GM18868 (cell line): ENCODE measurements at regions not wholly inside any gene's neighbourhood (a gene's known extent, or its start where the extent isn't known, plus 50 kb on each side); places are given as distances from the start of the nearest gene placed in this dataset.

ENCODE experiments used
- ATAC-seq: cut with Tn5 transposase; IDR thresholded peaks from one replicate; pipeline ENCODE4 v1.9.1; 2021; ENCODE audit warnings: mild to moderate bottlenecking, moderate library complexity; ENCODE audit not compliant: unreplicated experiment

DNA sequence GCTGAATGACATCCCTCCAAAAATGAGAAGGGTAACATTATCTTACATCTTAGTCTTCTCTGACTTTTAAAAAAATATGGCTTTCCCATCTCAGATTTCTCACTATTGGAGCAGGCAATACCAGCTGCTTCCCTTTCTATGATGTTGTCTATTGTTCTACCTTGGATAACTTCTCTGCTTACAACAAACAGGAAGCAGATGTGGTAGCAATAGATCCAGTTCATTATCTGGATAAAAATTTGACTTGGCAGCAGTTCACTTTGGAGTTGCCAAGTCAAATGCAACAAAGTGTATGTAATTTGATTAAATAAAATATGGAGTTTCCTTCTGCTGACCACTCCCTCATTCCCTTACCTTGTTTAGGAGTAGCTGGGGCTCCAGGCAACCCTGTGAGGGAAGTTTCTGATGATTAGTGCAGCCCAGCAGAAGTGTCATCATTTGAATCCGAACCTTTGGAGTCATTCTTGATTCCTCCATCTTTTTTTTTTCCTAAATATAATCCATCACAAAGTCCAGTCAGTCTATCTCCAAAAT lies 72.0 kb upstream of the GPRIN3 start:
- ATAC-seq = no peak

GRCh38 chr4:89373394-89373793 lies 65.8 kb upstream of the GPRIN3 start:
- ATAC-seq = no peak

GRCh38 chr4:89371614-89372013 lies 64.0 kb upstream of the GPRIN3 start:
- ATAC-seq = no peak

GRCh38 chr4:89369581-89369980 lies 62.0 kb upstream of the GPRIN3 start:
- no peak for ATAC-seq

GRCh38 chr4:89368861-89369260 lies 61.3 kb upstream of the GPRIN3 start:
- no peak for ATAC-seq

DNA sequence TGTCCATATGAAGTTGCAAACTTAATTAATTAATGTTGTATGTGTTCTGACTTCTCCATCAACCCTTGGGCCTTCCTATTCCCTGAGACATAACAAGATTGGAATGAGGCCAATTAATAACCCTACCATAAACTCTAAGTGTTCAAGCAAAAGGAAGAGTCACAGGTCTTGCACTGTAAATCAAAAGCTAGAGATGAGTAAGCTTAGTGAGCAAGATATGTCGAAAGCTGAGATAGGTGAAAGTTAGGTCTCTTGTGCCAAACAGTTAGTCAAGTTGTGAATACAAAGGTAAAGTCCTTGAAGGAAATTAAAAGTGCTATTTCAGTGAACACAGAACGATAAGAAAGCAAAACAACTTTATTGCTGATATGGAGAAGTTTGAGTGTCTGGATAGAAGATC lies 58.2 kb upstream of the GPRIN3 start:
- ATAC-seq = no peak

GRCh38 chr4:89365375-89365774 lies 57.8 kb upstream of the GPRIN3 start:
- ATAC-seq = no peak

GRCh38 chr4:89364541-89364940 lies 56.9 kb upstream of the GPRIN3 start:
- no peak for ATAC-seq

DNA sequence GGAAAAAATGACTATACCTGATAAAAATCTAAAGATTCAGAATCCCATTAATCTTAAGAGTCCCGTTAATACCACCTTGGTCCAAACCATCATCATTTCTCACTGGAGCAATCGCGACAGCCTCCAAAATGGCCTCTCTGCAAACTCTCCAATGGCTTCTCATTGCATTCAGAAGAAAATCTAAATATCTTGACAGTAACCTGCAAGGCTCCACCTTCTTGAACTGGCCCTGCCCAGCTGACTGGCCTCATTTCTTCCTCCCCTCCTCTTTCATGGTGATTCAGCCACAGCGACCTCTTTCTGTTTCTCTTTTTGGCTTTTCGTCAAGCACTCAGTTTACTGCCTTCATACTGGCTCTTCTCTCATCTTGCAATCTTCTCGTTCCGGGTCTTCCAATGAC lies 56.2 kb upstream of the GPRIN3 start:
- ATAC-seq = no peak

GRCh38 chr4:89358935-89359638 lies 51.5 kb upstream of the GPRIN3 start:
- ATAC-seq = no peak

DNA sequence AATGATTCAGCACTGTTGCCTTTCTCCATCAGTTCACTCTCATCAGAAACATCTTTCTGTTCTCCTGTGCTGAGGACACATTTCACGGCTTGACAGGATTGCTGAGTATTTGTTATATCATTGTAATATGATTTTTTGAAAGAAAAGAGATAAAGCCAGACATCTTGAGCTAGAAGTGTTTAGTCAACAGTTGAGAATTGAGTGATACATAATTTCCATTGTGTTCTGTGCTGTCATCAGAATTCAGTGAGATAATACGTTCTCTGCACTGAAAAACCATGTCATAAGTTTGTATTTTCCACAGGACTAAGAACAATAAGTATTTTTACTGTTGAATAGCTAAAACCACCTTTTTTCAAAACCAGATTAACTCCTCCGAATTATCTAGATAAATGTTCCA lies 50.2 kb upstream of the GPRIN3 start:
- ATAC-seq = no peak
